Muscle layer of duodenum (tissue), 2 donors: ENCODE measurements at regions not wholly inside any gene's neighbourhood (a gene's known extent, or its start where the extent isn't known, plus 50 kb on each side); places are given as distances from the start of the nearest gene placed in this dataset.

Experiments used
- H3K27ac ChIP-seq: one replicate; pipeline ENCODE4 v1.7.0; 2013; ENCODE audit warnings: mild to moderate bottlenecking, low read length
- H3K27me3 ChIP-seq: one replicate; pipeline ENCODE4 v1.7.0; 2013; ENCODE audit warnings: low read depth, mild to moderate bottlenecking, control low read depth, low read length
- H3K36me3 ChIP-seq, 2 donors: one replicate each; pipeline ENCODE4 v1.7.0; 2013; ENCODE audit warnings: low read length in 2 of 2, control low read depth in 1 of 2, mild to moderate bottlenecking in 1 of 2; ENCODE audit not compliant: insufficient read depth in 2 of 2, control insufficient read depth in 1 of 2
- H3K4me1 ChIP-seq, 2 donors: one replicate each; pipeline ENCODE4 v1.7.0; 2013; ENCODE audit warnings: low read length in 2 of 2, mild to moderate bottlenecking in 2 of 2, control low read depth in 1 of 2, moderate library complexity in 1 of 2; ENCODE audit not compliant: insufficient read depth in 2 of 2, control insufficient read depth in 1 of 2
- H3K4me3 ChIP-seq, 2 donors: one replicate each; pipeline ENCODE4 v1.7.0; 2013; ENCODE audit warnings: low read length in 2 of 2, low read depth in 1 of 2, mild to moderate bottlenecking in 1 of 2
- H3K9me3 ChIP-seq, 2 donors: one replicate each; pipeline ENCODE4 v1.7.0; 2013; ENCODE audit warnings: low read length in 2 of 2, control low read depth in 1 of 2, mild to moderate bottlenecking in 1 of 2; ENCODE audit not compliant: control insufficient read depth in 1 of 2
- donor health status: healthy.

DNA sequence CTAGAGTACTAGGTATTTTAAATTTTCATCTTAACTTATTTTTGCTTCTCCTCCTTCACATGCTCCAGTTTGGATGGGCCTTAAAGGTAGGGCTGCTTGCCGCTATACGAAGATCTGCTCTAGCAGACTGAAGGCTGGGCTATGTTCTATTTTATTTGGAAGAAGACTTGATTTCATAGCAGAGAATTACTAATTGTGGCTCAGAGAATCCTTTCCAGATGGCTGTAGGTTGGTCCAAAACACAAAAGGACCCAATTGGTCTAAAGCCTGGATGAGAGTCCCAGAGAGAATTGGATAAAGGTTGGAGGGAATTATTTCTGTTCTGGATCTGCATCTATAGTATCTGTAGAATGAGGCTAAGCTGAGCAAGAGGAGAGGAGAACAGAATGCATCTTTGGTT lies 719.4 kb upstream of the PTBP2 start:
- Histone ChIP-seq H3K27ac (no peak overlapping the region), H3K9me3 (no peaks in the 10 kb centered on the region), H3K4me1 (peaks cover 0 to 6% of the 10 kb centered on the region in 2 donors), H3K27me3 (no peaks in the 10 kb centered on the region), H3K36me3 (no peaks in the 10 kb centered on the region), H3K4me3 (no peak overlapping the region)

- Histone ChIP-seq H3K4me1 (peaks cover 0 to 6% of the 10 kb centered on the region in 2 donors), H3K36me3 (no peaks in the 10 kb centered on the region), H3K4me3 (no peak overlapping the region), H3K27me3 (no peaks in the 10 kb centered on the region), H3K9me3 (no peaks in the 10 kb centered on the region), H3K27ac (no peak overlapping the region)
These were observed 718.3 kb upstream of the PTBP2 start for GRCh38 chr1:96002969-96003964.

GRCh38 chr1:96009831-96010434 lies 711.7 kb upstream of the PTBP2 start:
- H3K9me3 ChIP-seq: no peaks in the 10 kb centered on the region
- no peak overlapping the region for H3K4me3 ChIP-seq
- H3K27me3 ChIP-seq: no peaks in the 10 kb centered on the region
- no peaks in the 10 kb centered on the region for H3K36me3 ChIP-seq
- no peaks in the 10 kb centered on the region for H3K4me1 ChIP-seq
- no peak overlapping the region for H3K27ac ChIP-seq

- no peaks in the 10 kb centered on the region for H3K27me3 ChIP-seq
- no peaks in the 10 kb centered on the region for H3K9me3 ChIP-seq
- no peaks in the 10 kb centered on the region for H3K36me3 ChIP-seq
- H3K27ac ChIP-seq: no peak overlapping the region
- H3K4me3 ChIP-seq: no peak overlapping the region
- H3K4me1 ChIP-seq: no peaks in the 10 kb centered on the region
These were observed 710.0 kb upstream of the PTBP2 start for GRCh38 chr1:96011606-96012005.

- Histone ChIP-seq H3K4me3 (no peak overlapping the region), H3K9me3 (no peaks in the 10 kb centered on the region), H3K27me3 (no peaks in the 10 kb centered on the region), H3K27ac (no peak overlapping the region), H3K4me1 (no peaks in the 10 kb centered on the region), H3K36me3 (no peaks in the 10 kb centered on the region)
These were observed 705.4 kb upstream of the PTBP2 start for GRCh38 chr1:96016219-96016618.

DNA sequence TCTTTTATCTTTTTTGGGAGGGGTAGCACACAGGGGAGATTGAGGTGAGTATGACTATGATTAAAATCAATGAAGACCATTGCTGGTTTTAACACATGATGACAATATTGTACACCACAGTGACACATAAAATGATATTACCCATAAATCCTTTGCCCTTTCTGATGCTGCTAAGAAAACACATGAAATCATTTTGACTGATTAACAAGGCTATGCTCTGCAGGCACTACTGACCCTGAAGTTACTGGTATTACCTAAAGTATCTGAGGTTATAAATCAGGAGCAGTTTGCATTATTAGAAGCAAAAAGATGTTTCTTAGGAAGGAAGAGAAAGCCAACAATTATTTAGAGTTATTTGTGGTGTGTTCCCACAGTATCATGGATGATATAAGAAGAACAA lies 701.2 kb upstream of the PTBP2 start:
- H3K27me3 ChIP-seq: no peaks in the 10 kb centered on the region
- H3K27ac ChIP-seq: no peak overlapping the region
- H3K4me3 ChIP-seq: no peak overlapping the region
- no peaks in the 10 kb centered on the region for H3K36me3 ChIP-seq
- H3K9me3 ChIP-seq: no peaks in the 10 kb centered on the region
- no peaks in the 10 kb centered on the region for H3K4me1 ChIP-seq

DNA sequence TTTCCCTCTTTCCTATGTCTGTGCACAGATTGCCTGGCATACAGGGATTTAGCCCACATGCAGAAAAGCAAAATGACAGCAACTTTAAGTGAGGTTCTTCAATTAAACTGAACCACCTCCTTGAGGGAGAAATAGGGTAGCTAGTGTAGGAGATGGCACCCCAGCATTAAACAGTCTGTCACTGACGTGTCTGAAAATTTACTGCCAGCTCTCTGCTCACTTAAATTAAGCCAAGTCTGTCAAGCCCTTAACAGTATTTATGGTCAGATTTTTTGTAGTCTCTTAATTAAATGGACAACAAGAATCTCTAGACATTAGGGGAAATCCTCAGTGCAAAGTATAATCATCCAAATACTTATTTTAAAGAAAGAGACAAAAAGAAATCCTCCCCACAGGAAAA lies 696.5 kb upstream of the PTBP2 start:
- Histone ChIP-seq H3K4me3 (no peak overlapping the region), H3K27ac (no peak overlapping the region), H3K9me3 (peaks cover 0 to 3% of the 10 kb centered on the region in 2 donors), H3K4me1 (no peaks in the 10 kb centered on the region), H3K36me3 (no peaks in the 10 kb centered on the region), H3K27me3 (no peaks in the 10 kb centered on the region)

DNA sequence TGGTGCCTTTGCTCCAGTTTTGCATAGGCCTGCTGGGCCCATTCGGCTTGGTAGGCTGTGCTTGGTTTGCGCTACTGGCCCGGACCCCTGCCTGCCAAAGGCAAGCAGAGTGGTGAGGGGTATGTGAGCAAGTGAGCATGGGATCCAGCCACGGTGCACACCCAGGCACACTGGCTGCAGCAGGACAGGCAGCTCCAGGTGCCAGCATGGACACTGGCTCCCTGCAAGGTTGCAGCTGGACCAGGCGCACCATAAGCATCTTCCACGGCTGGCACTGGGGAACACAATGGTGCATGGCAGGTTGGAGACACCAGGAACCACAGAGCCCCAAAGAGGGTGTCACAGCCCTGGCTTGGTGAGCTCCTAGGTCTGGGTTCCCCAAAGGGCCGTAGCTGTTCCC lies 693.5 kb upstream of the PTBP2 start:
- no peaks in the 10 kb centered on the region for H3K27me3 ChIP-seq
- H3K4me1 ChIP-seq: no peaks in the 10 kb centered on the region
- no peak overlapping the region for H3K27ac ChIP-seq
- H3K9me3 ChIP-seq: peaks cover 0 to 3% of the 10 kb centered on the region in 2 donors
- H3K36me3 ChIP-seq: no peaks in the 10 kb centered on the region
- no peak overlapping the region for H3K4me3 ChIP-seq

DNA sequence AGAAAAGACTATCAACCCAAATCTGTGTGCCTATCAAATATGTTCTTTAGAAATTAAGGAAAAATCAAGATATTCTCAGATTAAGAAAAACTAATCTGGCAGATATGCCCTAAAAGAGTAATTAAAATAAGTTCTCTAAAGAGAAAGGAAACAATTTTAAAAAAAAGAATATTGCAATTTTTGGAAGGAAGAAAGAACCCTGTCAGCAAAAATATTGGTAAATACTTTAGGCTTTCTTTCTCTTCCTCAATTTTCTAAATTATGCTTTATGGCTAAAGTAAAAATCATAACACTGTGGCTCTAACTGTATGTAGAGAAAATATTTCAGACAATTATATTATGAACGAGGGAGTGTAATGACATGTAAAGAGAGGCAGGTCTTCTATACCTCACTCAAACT lies 691.3 kb upstream of the PTBP2 start:
- peaks cover 0 to 3% of the 10 kb centered on the region in 2 donors for H3K9me3 ChIP-seq
- H3K36me3 ChIP-seq: no peaks in the 10 kb centered on the region

GRCh38 chr1:96034006-96034405 lies 687.6 kb upstream of the PTBP2 start:
- Histone ChIP-seq H3K9me3 (no peaks in the 10 kb centered on the region), H3K4me3 (no peak overlapping the region), H3K27ac (no peak overlapping the region), H3K4me1 (no peaks in the 10 kb centered on the region), H3K27me3 (no peaks in the 10 kb centered on the region), H3K36me3 (no peaks in the 10 kb centered on the region)

More for the DNA sequence above, 691.3 kb upstream of the PTBP2 start:
- no peak overlapping the region for H3K27ac ChIP-seq
- H3K27me3 ChIP-seq: no peaks in the 10 kb centered on the region
- H3K4me3 ChIP-seq: no peak overlapping the region
- H3K4me1 ChIP-seq: no peaks in the 10 kb centered on the region

DNA sequence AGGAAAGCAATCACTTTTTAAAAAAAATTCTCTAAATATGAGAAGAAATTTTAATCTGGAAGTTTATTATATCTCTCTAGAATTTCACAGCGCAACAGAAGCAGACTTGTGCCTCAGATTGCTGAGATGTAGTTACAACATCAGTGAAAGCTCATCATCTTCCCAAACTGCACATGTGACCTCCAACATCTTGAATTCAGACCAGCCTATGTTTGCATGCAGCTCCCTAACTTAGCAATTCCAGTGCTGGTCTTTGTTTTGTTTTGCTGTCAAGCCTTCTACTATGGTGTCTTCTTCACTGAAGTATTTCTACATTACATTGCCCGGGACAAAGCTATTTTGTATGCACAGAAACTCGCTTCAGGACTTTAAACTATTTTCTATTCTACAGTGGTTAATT lies 684.8 kb upstream of the PTBP2 start:
- Histone ChIP-seq H3K4me3 (no peak overlapping the region), H3K27ac (no peak overlapping the region), H3K27me3 (no peaks in the 10 kb centered on the region), H3K9me3 (no peaks in the 10 kb centered on the region), H3K4me1 (no peaks in the 10 kb centered on the region), H3K36me3 (no peaks in the 10 kb centered on the region)
